Right forelimb (tissue), 1 donor: ENCODE measurements at regions not wholly inside any gene's neighbourhood (a gene's known extent, or its start where the extent isn't known, plus 50 kb on each side); places are given as distances from the start of the nearest gene placed in this dataset.

Experiments
- DNase-seq: peaks from one replicate; pipeline ENCODE4 v3.0.0-alpha.2; 2018

DNA sequence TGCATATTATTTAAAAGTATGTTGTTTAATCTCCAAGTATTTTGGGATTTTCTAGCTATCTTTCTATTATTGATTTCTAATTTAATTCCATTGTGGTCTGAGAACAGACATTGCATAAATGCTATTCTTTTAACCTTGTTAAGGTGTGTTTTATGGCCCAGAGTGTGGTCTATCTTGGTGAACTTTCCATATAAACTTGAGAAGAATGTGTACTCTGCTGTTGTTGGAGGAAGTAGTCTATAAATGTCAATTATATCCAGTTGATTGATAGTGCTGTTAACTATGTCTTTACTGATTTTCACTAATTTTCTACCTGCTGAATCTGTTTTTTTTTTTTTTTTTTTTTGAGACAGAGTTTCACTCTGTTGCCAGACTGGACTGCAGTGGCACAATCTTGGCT, 180.9 kb downstream of the ZNF621 start:
- DNase-seq: no peak

DNA sequence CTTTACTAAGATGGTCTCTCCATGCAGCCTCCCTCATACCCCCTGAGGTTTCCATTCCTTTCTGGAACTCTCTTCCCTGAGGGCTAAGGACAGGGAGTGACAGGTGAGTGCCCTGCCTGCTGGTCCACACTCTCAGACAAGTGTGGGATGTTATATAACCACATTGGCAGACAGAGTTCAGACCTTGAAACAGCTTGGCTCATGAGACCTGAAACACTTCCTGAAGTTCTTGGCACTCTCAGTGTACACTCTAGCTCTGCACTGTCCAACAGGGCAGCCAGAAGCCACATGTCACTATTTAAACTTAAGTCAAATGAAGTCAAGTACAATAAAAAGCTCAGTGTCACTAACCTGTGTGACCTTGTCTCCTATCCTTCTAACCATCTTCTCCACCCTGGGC, 188.5 kb downstream of the ZNF621 start:
- DNase-seq: no peak

DNA sequence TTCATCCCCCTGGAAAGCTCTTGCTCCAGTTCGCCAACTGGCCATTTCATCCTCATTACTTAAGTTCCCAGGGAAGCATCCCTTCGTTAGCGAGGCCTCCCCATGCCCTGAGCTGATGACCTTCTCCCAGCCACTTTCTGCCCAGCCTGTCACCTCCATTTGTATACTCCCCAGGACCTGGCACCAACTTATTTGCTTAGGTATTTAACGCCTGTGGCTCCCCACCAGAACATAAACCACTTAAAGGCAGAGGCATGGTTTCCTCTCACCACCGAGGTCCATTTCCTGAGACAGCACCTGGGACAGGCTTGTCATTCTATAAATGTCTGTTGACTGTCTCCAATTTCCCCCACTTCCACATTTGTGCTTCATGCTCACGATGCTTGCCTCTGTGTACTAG, 189.0 kb downstream of the ZNF621 start:
- no peak for DNase-seq

DNA sequence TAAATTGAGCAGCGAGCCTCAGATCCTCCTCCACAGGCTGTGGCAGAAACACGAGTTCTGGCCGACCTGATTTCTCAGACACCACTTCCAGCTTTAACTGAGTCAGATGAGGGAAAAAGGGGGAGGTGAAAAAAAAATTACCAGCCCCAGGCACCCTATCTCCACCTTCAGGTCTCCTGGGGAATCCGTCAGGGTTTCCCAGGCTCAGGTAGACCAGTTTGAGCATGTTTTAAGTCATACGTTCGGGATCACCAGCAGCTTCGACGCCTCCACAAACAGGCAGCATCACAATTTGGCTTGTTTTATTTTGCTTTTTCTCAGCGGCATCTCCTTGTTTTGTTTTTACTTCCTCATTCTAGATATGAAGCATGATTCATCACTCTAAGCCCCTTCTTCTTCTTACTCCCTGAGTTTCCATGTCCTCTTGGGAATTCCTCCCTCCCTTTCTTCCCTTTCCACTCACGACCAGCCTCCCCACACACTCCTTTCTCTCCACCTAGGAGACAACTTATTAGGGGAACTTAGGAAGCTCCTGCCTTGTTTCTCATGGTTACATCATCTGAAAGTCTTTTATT, 190.1 kb downstream of the ZNF621 start:
- DNase-seq: no peak

DNA sequence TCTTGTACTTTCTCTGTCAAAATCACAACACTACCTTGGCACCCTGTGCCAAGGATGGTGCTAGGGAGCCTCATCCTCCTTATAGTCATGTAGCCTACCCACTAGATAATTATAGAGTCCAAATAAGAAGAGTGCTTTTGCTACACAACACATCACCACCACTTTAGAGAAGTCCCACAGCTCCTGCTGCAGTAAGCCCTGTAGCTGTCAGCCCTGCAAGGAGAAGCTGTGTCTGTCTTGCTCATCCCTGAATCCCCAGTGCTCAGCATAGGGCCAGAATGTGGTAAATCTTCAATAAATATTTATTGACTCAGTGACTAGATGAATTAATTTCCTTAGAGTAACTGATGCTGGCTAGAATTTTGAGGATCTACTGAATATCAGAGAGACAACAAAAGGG, 190.8 kb downstream of the ZNF621 start:
- no peak for DNase-seq

DNA sequence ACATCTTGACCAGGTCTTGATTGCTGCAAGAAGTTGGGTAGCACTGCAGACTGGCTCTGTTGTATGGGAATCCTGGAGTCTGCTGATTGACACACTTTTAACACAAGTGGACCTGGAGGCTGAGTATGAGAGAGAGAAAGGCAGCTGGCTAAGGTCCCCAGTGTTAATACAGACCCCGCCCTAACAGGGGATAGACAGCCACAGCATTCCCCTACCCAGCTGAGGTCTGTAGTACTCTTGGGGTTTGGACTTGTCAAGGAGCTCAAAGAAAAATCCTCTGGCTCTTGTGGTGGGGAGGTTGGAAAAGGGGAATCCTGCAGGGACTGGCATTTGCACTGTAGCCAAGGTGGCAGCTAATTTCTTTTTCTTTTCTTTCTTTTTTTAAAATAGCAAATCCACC, 192.7 kb downstream of the ZNF621 start:
- no peak for DNase-seq

DNA sequence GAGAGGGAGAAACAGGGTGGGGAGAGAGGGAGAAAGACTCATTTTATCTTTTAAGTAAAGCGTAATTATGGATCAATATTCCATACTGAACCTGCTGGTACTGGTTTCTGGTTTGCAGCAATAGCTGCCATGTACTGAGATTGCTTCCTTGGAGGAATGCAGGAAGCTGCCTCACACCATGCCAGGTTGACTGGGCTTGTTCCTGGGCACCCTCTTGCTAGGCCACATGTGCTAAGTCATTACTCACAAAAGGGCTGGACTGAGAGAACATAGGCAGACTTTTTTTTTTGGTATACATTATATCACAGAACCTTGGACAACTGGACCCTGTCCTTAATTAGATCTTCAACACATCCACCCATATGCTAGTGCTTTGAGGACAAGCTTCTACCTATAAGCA, 193.4 kb downstream of the ZNF621 start:
- DNase-seq: no peak

DNA sequence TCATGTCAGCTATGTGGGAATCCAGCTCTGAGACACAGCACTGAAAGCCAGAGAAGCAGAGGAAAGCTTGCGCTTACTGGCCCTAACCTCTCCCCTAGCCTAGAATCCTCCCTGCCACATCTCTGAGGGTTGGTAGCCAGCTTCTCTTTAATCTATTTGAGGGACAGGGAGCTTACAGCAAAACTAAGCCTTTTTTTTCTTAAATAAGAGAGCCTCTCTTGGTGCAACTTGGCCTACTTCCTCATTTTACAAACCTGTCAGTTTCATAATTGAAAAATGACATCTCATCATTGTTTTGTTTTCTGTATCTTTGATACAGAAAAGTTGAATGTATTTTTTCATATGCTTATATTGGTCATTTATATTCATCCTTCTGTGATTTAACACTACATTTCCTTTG, 193.9 kb downstream of the ZNF621 start:
- DNase-seq: no peak

DNA sequence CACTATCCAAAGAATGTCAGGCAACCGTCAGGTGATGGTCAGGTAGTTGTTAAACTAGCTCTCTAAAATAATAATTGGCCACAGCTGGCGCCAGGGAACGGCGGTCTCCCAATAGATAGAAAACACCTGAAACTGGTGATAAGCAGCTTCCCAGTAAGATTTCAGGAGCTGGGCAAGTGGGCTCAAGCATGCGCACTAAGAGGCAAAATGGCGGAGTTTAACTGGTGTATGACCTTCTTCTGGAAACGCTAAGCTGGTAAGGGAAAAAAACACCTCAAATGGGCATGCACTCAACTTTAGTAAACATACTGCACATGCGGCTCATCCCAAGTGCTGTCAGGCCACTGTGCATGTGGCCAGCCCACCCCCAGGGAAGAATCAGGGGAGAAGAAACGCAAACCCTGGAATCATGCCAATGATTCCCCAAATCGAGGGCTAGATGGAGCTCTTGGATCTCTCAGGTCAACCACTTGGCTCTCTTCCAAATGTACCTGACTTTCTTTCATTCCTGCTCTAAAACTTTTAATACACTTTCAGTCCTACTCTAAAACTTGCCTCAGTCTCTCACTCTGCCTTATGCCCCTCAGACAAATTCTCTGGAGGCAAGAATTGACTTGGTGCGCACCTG, 195.0 kb downstream of the ZNF621 start:
- no peak for DNase-seq

DNA sequence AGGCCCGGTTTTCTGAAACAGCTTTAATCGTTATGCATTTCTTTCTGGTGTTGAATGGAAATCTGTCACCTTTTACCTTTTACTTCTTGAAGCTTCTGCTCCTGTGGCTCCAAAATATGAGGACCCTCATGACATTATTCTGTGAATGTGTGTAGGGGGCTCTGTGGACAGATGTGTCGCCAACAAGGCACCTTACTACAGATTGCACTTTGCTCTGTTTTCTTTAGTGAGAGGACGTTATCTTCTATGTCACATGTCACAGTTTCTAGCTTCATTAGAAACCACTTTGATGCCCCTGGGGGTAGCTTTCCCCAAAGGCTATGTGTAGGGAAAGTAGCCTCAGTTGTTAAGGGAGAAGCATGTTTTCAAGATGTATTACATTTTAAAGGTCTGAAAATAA, 195.6 kb downstream of the ZNF621 start:
- no peak for DNase-seq

DNA sequence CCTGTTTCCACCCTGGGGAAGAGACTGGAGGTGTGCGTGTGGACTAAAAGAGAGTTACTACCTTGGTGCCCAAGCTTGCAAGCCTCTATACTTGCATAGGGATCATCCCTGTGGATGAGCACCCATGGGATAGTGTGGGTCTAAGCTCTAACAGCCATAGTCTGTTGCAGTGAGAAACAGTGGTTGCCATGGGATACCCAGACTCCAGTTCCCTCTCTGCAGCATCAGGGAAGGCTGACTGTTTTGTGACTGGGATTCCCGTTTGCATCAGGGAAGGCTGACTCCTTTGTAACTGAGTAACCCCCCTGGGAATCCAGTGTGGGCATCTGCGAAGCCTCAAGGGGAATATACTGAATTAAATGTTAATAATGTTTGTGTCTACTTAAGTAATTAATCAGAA, 196.1 kb downstream of the ZNF621 start:
- no peak for DNase-seq

DNA sequence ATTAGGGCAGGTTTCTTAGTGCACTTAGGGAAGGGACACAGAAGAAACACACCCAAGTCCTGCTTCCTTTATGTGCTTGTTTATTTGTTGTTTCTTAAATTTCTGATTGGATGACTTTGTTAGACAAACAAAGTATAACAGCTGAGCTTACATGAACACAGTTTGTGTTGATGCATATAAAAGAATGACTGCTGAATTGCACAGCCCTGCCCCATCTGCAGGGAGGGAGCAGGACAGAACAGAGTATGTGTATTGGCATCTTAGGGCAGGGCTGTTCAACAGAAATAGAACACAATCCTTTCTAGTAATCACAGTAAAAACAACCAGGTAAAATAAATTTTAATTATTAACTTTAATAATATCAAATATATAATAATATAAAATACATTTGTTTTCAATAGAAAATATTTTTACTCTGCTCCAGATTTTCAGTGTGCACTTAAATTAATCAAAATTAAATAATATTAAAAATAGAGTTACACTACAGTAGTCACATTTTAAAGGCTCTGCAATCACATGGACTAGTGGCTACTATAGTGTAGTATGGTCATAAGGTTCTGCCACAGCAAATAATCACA, 198.4 kb downstream of the ZNF621 start:
- no peak for DNase-seq

DNA sequence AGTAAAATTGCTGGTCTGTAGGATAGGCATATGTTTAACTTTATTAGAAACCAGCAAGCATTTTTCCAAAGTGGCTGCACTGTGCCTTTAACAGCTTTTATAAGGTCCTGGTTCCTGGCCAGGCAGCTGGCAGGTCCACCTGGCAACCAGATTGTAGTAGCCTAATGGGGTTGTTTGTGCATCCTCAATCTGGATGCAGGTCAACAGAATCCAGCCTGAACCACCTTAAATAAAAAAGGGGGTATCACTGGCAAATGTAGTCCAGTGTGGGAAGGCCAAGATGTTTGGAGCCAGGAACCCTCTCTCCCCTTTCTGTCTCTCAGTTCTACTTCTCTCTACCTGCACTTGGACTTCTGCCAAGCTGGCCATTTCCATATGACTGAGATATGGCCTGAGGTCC, 200.3 kb downstream of the ZNF621 start:
- no peak for DNase-seq

DNA sequence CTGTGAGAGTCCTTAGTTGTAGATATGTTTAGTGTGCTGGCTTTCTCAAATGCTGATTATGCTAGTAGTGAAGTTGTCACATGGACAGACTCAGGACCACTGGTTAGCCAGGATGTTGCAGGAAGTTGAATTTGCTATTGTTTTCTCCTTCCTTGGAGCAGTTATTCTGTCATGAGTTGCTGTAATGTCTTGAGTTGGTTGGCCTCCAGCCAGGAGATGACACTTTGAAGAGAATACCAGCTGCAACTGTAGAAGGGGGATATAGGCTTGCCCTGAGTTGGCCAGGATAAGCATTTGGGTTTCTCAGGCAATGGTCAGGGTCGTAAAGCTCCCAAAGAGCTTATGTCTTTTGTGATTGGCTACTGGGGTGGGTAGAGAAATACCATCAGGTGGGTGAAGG, 206.7 kb downstream of the ZNF621 start:
- no peak for DNase-seq

DNA sequence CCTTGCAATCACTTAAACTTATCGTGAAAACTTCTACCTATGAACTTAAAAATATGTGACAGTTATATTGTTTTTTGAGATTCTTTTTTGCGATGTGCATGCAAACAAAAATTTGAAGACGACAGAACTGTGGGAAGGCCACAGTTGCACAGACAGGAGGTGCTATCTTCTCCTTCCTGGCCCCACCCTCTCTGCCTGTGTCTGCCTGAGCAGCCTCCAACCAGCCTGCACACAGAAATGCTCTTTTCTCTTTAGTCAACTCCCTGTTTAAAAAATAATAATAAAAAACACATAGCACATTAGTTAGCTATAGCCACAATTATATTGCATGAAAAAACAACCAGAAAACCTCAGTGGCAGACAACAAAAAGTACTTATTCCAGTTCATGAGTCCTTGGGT, 212.2 kb downstream of the ZNF621 start:
- no peak for DNase-seq

DNA sequence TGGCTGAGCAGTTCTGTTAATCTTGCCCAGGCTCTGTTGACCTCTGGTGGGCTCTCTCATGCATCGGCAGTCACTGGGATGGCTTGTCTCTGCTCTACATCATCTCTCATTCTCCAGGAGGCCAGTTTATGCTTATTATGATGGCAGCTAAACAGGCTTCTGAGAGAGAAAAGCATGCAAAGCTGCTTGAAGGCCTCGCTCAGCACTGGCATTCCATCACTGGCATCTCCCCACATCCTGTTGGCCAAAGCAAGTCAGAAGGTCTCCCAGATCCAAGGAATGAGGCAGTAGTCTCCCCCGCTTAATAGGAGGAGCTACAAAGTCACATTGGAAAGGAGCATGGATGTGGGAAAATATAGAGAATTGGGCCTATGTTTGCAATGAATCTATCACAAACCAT, 212.6 kb downstream of the ZNF621 start:
- DNase-seq: no peak

DNA sequence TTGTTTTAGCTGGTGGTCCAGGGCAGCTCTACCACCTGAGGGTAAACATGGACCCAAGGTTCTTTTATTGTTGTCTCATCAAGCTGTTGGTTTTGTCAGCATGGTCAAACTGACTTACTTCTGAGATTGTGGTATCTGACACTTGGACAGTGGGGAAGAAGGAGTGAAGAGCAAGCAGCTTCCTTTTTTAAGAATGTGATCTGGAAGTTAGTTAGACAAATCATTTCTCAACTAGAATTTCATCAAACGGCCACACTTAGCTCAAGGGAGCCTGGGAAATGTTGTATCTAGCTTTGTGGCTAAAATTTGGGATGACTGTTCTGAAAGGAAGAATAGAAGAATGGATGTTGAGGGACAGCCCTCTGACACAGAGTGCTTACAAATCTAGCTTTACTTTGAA, 215.2 kb downstream of the ZNF621 start:
- no peak for DNase-seq

DNA sequence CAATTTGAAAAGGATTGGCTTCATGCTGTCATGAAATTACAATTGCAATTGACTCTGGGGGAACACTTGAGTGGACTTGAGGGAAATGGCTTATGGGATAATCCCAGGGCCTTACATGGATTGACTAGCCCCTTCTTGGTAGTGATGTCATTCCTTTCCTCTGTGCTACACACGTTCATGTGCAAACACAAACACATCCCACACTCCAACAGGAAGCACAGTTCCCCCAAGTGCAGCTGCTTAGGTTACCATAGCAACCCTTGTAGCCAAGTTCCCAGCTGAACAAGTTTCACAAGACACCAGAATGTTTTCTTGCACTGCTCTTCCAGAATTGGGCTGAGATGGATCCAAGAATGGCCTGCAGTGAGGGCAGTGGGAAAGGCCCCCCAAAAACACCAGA, 217.0 kb downstream of the ZNF621 start:
- no peak for DNase-seq

DNA sequence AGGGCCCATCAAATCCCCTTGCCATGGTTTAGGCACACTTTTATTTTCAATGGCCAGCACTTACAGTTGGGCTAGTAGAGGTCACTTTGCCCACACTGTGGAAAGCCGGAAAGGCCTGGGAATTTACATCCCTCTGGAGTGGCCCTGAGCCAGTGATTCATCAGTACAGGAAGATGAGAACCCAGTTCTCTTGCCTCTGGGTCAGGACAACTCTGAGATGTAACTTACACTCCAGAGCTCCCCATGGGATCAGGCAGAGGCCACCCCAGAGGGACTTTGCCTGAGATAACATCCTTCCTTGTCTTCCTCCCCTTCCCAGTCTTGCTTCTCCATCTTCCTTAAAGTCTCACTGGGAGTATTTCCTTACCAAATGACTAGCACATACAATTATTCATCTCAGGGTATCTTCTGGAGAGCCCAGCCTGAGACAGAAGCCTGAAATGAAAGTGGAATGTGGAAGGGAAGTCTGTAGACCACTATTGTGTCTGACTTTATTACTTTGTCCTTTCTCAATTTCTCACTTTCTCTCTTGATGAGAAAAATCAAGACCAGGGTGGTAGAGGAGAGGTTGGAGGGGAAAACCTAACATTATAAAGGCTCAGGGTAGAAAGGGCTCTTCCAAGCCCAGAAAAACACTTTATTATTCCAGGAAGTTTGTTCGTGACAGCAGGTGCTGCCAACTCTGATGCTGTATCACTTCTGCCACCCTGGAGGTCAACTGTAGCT, 220.8 kb downstream of the ZNF621 start:
- no peak for DNase-seq

DNA sequence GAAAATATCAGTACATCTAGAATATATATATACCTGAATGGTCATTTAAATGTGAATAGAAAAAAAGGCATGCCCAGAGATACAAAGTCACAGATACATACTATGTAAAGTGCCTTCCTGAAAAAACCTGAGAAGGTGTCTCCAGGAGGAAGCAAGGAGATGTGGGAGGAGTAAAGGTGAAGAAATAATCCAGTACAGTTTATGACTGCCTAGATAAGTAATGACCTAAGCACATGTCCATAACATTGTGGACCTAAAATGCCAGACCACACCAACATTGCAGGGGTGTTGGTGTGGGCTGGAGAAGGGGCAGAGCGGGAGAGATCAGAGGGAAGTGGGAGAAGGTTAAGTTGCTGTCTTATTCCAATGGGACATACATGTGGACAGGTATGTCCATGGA, 226.9 kb downstream of the ZNF621 start:
- no peak for DNase-seq

DNA sequence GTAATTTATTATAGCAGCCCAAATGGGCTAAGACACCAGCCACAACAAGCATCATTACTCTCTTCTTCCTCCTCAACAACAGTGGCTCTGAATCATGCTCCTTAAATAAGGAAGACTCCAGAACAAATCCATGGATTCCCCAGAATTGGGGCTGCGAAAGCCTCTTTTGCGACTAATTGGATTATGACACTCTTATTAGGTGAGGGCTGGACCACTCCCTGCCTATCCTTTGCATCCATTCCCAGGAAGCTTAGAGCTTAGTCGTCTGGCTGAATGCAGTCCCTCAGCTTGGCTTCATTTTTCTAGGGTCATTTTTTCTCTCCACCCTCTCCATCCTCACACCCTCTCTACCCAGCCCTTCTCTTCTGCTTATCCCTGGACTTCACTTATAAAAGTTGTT, 227.7 kb downstream of the ZNF621 start:
- DNase-seq: no peak

DNA sequence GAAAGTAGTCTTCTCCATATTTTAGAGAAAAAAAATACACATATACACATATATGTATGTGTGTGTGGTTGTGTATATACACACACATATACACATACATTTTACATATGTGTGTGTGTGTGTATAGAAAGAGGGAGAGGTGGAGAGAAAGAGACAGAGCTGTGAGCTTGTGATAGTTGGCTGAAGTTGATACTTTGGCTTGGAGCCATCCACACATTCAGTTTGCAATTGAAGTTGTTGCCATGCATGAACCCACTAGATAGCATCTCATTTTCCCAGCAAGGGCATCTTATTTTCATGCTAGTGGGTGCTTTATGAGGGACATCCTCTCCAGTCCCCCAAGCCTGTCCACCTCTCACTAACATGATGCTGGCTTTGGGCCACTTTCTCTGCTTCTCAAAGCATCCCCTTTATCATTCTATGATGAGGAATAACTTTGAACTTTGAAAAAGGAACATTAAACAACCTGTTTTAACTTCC, 228.6 kb downstream of the ZNF621 start:
- no peak for DNase-seq

DNA sequence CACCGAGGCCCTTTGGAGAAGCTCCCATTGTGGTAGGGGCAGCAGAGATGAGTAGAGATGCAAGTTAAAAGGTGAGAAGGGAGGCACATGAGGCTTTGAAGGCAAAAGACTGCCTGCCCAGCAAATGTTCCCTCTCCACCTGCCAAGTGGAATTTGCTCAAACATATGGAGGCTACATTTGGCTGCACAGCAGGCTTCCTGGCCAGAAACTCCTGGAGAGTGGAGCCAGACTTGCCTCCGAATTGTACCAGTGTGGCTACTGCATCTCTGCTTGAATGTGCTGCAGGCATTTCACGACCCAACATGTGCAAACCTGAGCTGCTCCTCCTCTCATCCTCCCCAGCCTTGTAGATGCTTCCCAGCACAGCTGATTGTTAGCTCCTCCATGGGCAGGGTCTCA, 229.2 kb downstream of the ZNF621 start:
- DNase-seq: peak; percentile 50

DNA sequence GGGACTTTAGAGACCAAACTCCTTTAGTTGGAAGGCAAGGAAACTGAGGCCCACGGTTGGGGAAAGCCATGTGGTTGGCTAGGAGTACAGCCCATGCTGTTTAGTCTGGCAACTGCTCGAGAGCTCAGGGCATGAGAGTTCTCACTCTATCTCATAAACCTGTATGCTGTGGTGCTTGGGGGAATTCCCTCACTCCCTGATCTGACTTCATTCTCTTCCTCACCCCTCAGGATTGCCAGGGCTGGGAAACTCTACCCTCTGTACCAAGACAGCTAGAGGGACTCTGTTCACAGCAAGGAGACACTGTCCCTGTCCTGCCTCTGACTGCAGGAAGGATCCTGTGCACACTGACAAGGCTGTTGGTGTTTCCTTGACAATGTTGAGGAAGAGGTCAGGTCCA, 230.2 kb downstream of the ZNF621 start:
- DNase-seq: no peak
